HL-60 (cell line): ENCODE measurements at regions not wholly inside any gene's neighbourhood (a gene's known extent, or its start where the extent isn't known, plus 50 kb on each side); places are given as distances from the start of the nearest gene placed in this dataset.

Experiments
- DNase-seq, 2 experiments: peaks; one replicate each; pipeline ENCODE4 v3.0.0-alpha.2; 2010 to 2020; ENCODE audit warnings: low read depth in 1 of 2, low spot score in 1 of 2
- H3K27ac ChIP-seq: fragments of 250-450 bp; sonication (Bioruptor Pico); replicated peaks from 2 replicates; pipeline ENCODE4 v1.5.1; 2020; ENCODE audit warnings: mild to moderate bottlenecking, moderate library complexity
- H3K27me3 ChIP-seq: fragments of 250-450 bp; sonication (Bioruptor Pico); 2 replicates; pipeline ENCODE4 v1.5.1; 2021; ENCODE audit warnings: mild to moderate bottlenecking, moderate library complexity; ENCODE audit not compliant: insufficient read depth, poor library complexity, severe bottlenecking
- H3K4me3 ChIP-seq: replicated peaks from 2 replicates; pipeline ENCODE4 v1.5.1; 2011; ENCODE audit warnings: mild to moderate bottlenecking, control low read depth, low read length; ENCODE audit not compliant: insufficient read depth
- CTCF ChIP-seq: IDR thresholded peaks from one replicate; pipeline ENCODE4 v1.5.1; 2011; ENCODE audit warnings: low read length, control low read depth, inconsistent platforms; ENCODE audit not compliant: insufficient read depth
- GABPA ChIP-seq: IDR thresholded peaks from 2 replicates; pipeline ENCODE4 v1.6.1; 2012; ENCODE audit warnings: low read depth
- POLR2AphosphoS5 ChIP-seq: IDR thresholded peaks from 2 replicates; pipeline ENCODE4 v1.6.1; 2012; ENCODE audit warnings: low read depth
- REST ChIP-seq: IDR thresholded peaks from 2 replicates; pipeline ENCODE4 v1.6.1; 2012; ENCODE audit warnings: low read depth; ENCODE audit not compliant: insufficient replicate concordance
- SPI1 ChIP-seq: IDR thresholded peaks from 2 replicates; pipeline ENCODE4 v1.6.1; 2012; ENCODE audit warnings: low read depth, mild to moderate bottlenecking, borderline replicate concordance

GRCh38 chr10:1966712-1967376 is 229.5 kb upstream of the ADARB2 start:
- no peaks in the 10 kb centered on the region for H3K27me3 ChIP-seq
- DNase-seq, result no peak

GRCh38 chr10:1964476-1964875 is 227.2 kb upstream of the ADARB2 start:
- TF ChIP-seq POLR2AphosphoS5 (no peak), SPI1 (no peak), CTCF (no peak), REST (no peak), GABPA (no peak)
- Histone ChIP-seq H3K27me3 (no peaks in the 10 kb centered on the region), H3K4me3 (no peak overlapping the region), H3K27ac (no peak overlapping the region)
- no peak for DNase-seq

More at GRCh38 chr10:1966712-1967376, 229.5 kb upstream of the ADARB2 start:
- Histone ChIP-seq H3K4me3 (no peak overlapping the region), H3K27ac (no peak overlapping the region)
- TF ChIP-seq REST, result no peak
- TF ChIP-seq GABPA, result no peak
- no peak for TF ChIP-seq POLR2AphosphoS5
- TF ChIP-seq CTCF, result no peak
- no peak for TF ChIP-seq SPI1

- Histone ChIP-seq H3K27ac (no peak overlapping the region), H3K4me3 (no peak overlapping the region), H3K27me3 (no peaks in the 10 kb centered on the region)
- TF ChIP-seq SPI1 (no peak), POLR2AphosphoS5 (no peak), GABPA (no peak), CTCF (no peak), REST (no peak)
- no peak for DNase-seq
Observed at GRCh38 chr10:1963341-1963740, 226.0 kb upstream of the ADARB2 start.
